EL (cell line): ENCODE measurements at regions not wholly inside any gene's neighbourhood (a gene's known extent, or its start where the extent isn't known, plus 50 kb on each side); places are given as distances from the start of the nearest gene placed in this dataset.

Experiments
- DNase-seq: peaks from one replicate; pipeline ENCODE4 v3.0.0-alpha.2; 2016

DNA sequence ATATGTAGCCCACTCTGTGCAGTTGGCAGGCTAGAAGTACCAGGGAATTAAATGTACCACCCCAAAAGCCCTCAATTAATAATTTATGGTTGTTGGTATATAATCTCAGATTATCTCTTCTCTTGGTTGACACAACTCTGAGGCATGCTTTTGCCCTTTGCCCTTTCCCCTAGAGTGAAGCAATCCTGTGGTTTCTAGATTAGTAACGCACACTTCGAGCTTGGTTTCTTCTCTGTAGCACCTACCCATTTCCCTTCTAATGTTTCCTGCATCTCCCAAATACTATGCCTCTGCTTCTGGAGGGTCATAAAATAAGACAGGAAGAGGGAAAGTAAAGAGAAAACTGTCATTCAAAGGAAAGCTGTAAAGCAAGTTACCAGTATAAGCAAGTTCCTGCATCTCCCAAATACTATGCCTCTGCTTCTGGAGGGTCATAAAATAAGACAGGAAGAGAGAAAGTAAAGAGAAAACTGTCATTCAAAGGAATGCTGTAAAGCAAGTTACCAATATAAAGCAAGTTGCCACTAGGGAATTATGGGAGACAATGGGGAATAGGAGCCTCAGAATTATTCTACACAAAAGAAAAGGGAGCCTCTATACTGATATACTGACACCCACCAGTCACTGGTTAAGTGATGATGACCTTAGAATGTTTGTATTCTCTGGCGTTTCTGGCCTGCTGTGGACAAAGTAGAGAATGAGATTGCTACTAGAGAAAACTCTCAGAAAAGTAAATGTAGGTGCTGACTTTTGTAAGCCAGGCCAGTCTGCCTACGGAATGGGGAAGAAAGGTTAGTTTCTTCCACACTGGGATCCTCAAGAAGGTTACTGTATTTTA, 862.6 kb upstream of the MAN1A1 start:
- peak; percentile 19 for DNase-seq

DNA sequence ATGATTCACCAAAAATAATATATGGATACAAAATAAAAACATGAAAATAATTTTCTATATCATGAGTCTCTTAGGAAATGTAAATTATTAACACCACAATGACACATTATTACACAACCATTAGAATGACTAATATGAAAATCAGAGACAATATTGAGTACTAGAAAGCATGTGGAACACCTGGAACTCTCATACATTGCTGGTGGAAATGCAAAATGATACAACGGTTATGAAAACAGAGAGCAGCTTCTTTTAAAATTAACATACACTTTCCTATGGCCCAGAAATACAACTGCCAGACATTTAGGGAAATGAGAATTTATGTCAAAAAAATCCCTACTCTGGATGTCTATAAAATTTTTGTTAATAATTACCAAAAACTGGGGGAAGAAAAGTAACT, 853.3 kb upstream of the MAN1A1 start:
- no peak for DNase-seq

DNA sequence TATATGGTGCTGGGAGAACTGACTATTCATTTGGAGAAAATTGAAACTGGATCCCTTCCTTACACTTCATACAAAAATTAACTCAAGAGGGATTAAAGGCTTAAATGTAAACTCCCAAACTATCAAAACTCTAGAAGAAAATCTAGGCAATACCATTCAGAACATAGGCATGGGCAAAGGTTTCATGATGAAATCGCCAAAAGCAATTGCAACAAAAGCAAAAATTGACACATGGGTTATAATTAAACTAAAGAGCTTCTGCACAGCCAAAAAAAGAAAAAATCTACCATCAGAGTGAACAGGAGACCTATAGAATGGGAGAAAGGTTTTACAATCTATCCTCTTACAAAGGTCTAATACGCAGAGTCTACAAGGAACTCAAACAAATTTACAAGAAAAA, 851.3 kb upstream of the MAN1A1 start:
- no peak for DNase-seq

GRCh38 chr6:120198033-120198432, 848.5 kb upstream of the MAN1A1 start:
- DNase-seq: peak; percentile 1

DNA sequence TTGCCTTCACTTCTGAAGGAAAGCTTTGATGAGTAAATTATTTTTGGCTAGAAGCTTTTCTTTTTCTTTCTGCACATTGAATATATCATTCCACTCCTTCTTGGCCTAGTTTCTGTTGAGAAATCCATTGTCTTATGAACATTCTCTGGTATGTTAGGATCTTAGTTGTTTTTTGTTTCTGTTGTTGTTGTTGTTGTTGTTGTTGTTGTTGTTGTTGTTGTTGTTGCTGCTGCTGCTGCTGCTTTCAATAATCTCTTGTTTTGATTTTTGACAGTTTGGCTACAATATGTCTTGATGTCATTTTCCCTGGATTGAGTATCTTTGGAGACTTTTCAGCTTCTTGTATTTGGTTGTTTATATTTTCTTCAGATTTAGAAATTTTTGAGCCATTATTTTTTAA, 836.5 kb upstream of the MAN1A1 start:
- no peak for DNase-seq

- no peak for DNase-seq
These were observed 823.7 kb upstream of the MAN1A1 start for GRCh38 chr6:120173250-120173649.

GRCh38 chr6:120164531-120164930, 815.0 kb upstream of the MAN1A1 start:
- DNase-seq: no peak

DNA sequence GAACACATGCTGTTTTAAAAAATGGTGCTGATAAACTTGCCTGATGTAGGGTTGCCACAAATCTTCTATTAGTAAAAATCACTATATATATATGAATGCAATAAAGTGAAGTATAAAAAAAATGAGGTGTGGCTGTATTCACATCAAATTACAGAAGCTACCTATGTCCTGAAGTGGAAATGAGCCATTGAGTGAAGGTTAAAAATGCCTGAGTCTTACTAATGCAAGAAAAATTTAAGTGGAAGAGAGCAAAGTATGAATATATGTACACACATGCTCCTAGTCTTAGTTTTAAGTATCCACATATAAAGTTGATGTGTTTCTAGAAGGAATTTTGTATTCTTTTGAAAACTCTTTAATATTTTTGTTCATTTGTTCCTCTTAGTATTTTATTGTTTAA, 808.3 kb upstream of the MAN1A1 start:
- DNase-seq: no peak

DNA sequence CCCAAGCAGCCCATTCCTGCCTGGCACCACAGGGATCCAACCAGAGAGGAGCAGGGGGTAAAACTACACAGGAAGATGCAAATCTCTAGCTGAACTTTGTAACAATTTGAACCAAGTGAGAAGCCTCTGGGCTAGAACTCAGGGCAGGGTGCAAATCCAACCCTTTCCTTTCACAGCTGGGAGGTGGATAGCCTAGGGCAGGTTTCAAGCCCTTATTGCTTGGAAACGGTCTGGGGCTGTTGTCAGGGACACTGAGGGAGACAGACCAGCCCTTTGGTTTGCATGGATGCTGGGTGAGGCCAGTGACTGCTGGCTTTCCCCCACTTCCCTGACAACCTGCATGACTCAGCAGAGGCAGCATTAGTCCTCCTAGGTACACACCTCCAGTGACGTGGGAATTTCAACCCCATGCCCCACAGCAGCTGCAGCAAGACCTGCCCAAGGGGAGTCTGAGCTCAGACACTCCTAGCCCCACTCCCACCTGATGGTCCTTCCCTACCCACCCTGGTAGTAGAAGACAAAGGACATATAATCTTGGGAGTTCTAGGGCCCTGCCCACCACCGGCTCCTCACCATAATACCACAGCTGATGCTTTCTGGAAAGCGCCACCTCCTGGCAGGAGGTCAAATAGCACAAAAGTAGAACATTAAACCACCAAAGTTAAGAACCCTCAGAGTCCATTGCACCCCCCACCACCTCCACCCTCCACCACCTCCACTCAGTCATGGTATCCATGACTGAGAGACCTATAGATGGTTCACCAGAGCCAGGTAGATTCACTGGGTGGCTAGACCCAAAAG, 797.7 kb upstream of the MAN1A1 start:
- DNase-seq: no peak

- DNase-seq: no peak
These were observed 792.0 kb upstream of the MAN1A1 start for GRCh38 chr6:120141601-120142000.

DNA sequence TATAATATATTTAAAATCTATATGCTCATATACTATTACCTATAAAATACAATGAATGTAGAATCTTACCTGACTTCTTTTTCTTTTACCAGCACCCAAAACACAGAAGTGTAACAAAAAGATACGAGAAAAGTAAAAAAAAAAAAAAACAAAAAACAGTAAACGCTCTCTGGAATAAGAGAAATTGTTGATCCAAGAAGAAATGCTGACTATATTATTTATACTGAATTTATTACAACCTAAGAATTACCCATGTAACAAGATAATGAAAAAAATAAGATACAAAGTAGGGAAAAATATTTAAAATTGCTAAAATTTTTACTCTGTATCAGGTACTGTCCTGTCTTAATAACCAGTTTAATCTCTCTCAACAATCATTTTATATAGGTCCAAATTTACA, 787.9 kb upstream of the MAN1A1 start:
- no peak for DNase-seq

- DNase-seq: no peak
These were observed 779.7 kb upstream of the MAN1A1 start for GRCh38 chr6:120129228-120129627.

GRCh38 chr6:120122401-120122800, 772.8 kb upstream of the MAN1A1 start:
- DNase-seq: no peak

DNA sequence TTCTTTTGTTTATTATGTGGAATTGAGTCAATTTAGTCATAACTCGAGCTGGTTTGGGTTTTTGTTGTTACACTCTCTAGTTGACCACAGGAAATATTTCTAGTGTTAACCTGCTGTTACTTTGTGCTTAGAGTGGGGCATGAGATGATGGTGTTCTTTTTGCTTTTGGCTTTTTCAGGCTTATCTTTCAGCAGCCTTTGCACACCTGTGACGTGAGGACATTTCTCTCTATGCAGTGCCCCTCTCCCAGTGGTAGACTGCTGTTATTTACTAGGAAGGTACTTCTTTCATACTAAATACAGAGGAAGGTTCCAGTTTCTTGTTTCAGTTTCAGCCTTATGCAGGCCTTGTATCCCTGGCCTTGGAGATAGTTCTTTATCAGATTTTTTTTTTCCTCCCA, 766.8 kb upstream of the MAN1A1 start:
- DNase-seq: no peak

GRCh38 chr6:120112980-120113379, 763.4 kb upstream of the MAN1A1 start:
- no peak for DNase-seq

DNA sequence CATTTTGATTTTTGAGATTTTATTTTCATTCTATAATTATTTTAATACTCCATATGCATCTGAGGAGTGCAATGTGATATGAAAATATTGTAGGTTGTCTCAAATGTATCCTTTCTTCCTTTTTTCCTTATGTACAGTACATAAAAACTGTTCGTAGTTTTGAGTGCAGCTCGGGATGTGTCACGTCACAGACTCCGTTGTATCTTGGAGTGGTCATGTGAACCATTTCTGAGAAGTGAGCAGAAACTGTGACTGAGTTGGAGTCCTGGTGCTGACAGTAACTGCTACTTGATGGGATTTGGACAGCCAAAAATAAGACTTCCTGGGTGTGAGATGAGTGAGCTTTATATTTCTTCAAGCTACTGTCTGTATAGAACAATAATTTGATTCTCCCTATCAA, 761.4 kb upstream of the MAN1A1 start:
- DNase-seq: no peak

DNA sequence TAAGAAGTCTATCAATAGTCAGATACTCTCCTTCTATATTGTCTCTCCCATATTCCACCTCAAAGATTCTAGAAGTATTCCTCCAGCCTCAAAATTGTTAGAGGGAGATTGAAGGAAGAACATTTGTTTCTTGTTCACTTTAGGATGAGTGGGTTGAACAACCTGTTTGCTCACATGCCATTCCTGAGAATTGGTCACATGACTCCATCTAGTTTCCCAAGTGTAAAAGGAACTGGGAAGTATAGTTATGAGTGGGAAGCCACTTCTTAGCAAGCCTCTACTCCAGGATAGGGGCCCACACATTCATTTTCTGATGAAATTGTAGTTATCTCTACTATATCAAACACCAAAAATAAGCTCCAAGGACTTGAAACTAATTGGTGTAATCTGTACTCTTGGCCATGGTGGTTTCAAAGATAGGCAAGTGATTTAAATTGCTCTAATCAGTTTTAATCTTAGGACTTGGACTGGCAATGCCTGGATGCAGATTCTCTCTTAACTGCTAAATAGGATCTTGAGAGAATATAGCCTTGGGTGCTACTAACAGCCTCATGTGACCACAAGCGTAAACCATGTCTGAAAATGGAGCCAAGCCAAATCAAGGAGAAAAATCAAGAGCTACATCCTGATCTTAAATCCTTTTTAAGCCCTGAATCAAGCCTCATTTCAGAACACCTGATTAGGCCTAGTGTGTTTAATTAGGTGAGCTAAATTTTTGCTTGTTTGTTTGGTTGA, 758.7 kb upstream of the MAN1A1 start:
- no peak for DNase-seq

DNA sequence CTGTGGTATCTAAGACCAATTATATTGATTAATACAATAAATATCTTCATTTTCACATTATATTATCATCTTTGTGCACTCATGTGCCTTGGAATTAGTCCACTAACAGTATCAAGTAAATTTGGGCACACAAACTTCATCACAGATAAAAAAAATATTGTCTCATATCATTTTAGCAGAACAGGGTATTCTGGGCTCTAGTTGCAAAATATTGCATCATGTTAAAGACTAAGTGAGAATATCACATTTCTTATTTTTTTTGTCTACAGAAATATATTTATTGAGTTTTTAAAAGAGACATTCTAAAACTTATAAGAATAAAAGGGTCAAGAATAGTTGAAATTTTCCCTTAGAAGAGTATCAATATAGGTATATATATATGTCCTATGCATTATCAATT, 754.1 kb upstream of the MAN1A1 start:
- DNase-seq: no peak

- DNase-seq: no peak
These were observed 747.2 kb upstream of the MAN1A1 start for GRCh38 chr6:120096696-120097260.

DNA sequence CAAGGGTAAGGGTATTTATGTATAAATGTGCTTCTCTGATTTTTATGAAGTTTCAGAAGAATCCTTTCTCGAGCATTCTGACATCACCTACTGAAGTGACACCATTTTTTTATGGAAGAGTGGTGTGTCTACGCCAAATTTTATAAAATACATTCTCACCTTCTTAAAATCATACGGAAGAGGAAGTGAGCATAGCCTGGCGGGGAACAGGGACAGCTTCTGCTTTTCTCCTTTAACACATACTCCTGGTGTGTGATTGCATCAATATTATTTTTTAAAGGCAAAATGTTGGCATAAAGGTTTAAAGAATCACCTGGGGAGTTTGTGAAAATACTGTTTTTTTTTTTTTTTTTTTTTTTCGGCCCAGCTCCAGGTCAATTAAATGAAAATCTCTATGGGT, 733.6 kb upstream of the MAN1A1 start:
- DNase-seq: no peak

DNA sequence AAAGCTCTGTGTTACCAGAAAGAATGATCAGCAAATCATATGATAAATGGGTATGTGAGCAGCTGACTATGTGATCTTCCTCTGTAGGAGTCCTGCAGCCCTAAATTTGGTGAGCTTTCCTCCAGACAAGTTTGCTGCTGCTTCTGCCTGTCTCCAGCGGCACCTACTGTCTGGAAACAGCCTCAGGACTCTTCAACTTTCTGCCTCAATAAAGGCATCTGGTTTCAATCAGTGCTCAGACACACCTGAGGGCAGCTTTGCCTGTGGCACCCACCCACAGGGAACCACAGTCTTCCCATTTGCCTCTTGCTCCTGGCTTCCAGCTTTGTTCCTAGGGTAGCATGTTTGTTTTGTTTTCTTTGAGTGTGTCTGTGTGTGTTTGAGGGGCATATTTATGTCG, 727.9 kb upstream of the MAN1A1 start:
- peak; percentile 0 for DNase-seq

- DNase-seq: no peak
These were observed 708.8 kb upstream of the MAN1A1 start for GRCh38 chr6:120058410-120058809.

DNA sequence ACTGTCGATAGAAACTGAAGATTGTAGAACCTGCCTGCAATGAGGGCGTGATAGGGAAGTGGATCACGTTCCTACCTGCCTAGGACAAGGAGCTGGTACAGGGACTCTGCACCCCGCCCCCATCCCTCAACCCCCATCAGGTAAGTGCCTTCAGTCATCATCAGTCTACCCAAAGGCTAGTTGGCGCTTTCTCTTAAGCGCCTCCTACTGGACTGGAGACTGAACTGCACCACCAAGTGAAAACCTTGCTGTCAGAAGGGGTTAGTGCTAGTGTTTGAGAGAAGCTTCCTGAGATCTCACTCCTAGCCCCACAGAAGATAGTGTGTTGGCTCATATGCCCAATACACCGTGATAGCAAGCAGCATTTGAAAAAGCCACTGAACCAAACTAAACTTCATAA, 706.5 kb upstream of the MAN1A1 start:
- no peak for DNase-seq
